HEK293T (cell line): ENCODE measurements at regions not wholly inside any gene's neighbourhood (a gene's known extent, or its start where the extent isn't known, plus 50 kb on each side); places are given as distances from the start of the nearest gene placed in this dataset.

ENCODE experiments used
- ARNT ChIP-seq: fragments of 450-650 bp; IDR thresholded peaks from 2 replicates; pipeline ENCODE4 v1.6.1; 2017; ENCODE audit warnings: mild to moderate bottlenecking
- BHLHE40 ChIP-seq: fragments of 450-650 bp; IDR thresholded peaks from 2 replicates; pipeline ENCODE4 v1.6.1; 2016; ENCODE audit warnings: mild to moderate bottlenecking, moderate library complexity, borderline replicate concordance
- ELF4 ChIP-seq: fragments of 450-650 bp; IDR thresholded peaks from 2 replicates; pipeline ENCODE4 v1.6.1; 2017; ENCODE audit warnings: antibody characterized with exemption
- FOXA1 ChIP-seq: fragments of 450-650 bp; IDR thresholded peaks from 2 replicates; pipeline ENCODE4 v1.6.1; 2016; ENCODE audit warnings: mild to moderate bottlenecking
- FOXM1 ChIP-seq: fragments of 450-650 bp; IDR thresholded peaks from 2 replicates; pipeline ENCODE4 v1.6.1; 2017; ENCODE audit warnings: mild to moderate bottlenecking, borderline replicate concordance
- SP1 ChIP-seq: fragments of 450-650 bp; IDR thresholded peaks from 2 replicates; pipeline ENCODE4 v1.6.1; 2017
- SUZ12 ChIP-seq: fragments of 450-650 bp; IDR thresholded peaks from 2 replicates; pipeline ENCODE4 v1.6.1; 2016; ENCODE audit warnings: mild to moderate bottlenecking
- TARDBP ChIP-seq: fragments of 450-650 bp; IDR thresholded peaks from 2 replicates; pipeline ENCODE4 v1.6.1; 2016

- TF ChIP-seq TARDBP (no peak), ARNT (no peak), SP1 (no peak), FOXM1 (no peak), SUZ12 (no peak), ELF4 (no peak), BHLHE40 (no peak), FOXA1 (no peak)
Measured at GRCh38 chr3:96760956-96761355, 53.4 kb upstream of the EPHA6 start.
